H1 (cell line): ENCODE measurements at regions not wholly inside any gene's neighbourhood (a gene's known extent, or its start where the extent isn't known, plus 50 kb on each side); places are given as distances from the start of the nearest gene placed in this dataset.

Source experiments
- CTCF ChIA-PET: fragments of 300-600 bp; sonication (Branson Sonifier 250); formaldehyde crosslinking; loops from one replicate; lab custom pipeline; 2021; ENCODE audit not compliant: partially characterized antibody; lab: Charles Lee
- POLR2A ChIA-PET: fragments of 300-600 bp; sonication (Branson Sonifier 250); formaldehyde crosslinking; loops from one replicate; lab custom pipeline; 2021; ENCODE audit warnings: inconsistent platforms; ENCODE audit not compliant: partially characterized antibody; lab: Charles Lee
- DNase-seq, 2 experiments: peaks; one replicate each; pipeline versions ENCODE4 v3.0.0 to v3.0.0-alpha.2; 2010 to 2022; ENCODE audit warnings: low spot score in 2 of 2, low read depth in 1 of 2, mixed read lengths in 1 of 2
- FAIRE-seq: peaks from 2 replicates; lab custom pipeline; 2011; peaks lifted over from hg19 to GRCh38; lab: Jason Lieb, UNC
- H2AFZ ChIP-seq: 2 replicates; pipeline ENCODE4 v1.8.1; 2012; ENCODE audit warnings: low read length, inconsistent platforms
- H2AK5ac ChIP-seq: 2 replicates; pipeline ENCODE4 v1.6.1; 2013; ENCODE audit warnings: low read depth, low read length
- H2BK120ac ChIP-seq: replicated peaks from 2 replicates; pipeline ENCODE3; 2013; ENCODE audit warnings: low read depth, low read length, inconsistent platforms
- H2BK12ac ChIP-seq: 2 replicates; pipeline ENCODE4 v1.6.1; 2013; ENCODE audit warnings: low read depth, low read length
- H2BK15ac ChIP-seq: 2 replicates; pipeline ENCODE4 v1.6.1; 2013; ENCODE audit warnings: low read length
- H2BK20ac ChIP-seq: 2 replicates; pipeline ENCODE4 v1.6.1; 2013; ENCODE audit warnings: low read length
- H2BK5ac ChIP-seq: 2 replicates; pipeline ENCODE4 v1.6.1; 2013; ENCODE audit warnings: low read depth, low read length
- H3K14ac ChIP-seq: 2 replicates; pipeline ENCODE4 v1.6.1; 2013; ENCODE audit warnings: inconsistent platforms; ENCODE audit not compliant: insufficient read length
- H3K18ac ChIP-seq: 2 replicates; pipeline ENCODE4 v1.6.1; 2013; ENCODE audit warnings: low read length; ENCODE audit errors: extremely low read depth
- H3K23ac ChIP-seq: 2 replicates; pipeline ENCODE4 v1.6.1; 2013; ENCODE audit warnings: inconsistent platforms; ENCODE audit not compliant: insufficient read length
- H3K23me2 ChIP-seq: 2 replicates; pipeline ENCODE4 v1.6.1; 2013; ENCODE audit warnings: low read depth, low read length
- H3K27ac ChIP-seq: 2 replicates; pipeline ENCODE4 v1.6.1; 2011; ENCODE audit warnings: low read depth, low read length, inconsistent platforms
- H3K27me3 ChIP-seq, 4 experiments: replicated peaks in 1 of 4; 1 replicate in 1 of 4; 2 replicates in 3 of 4; pipeline versions ENCODE4 v1.6.1 to v1.8.1; 2011 to 2013; ENCODE audit warnings: low read length in 3 of 4, mild to moderate bottlenecking in 3 of 4, inconsistent platforms in 2 of 4, mixed read lengths in 2 of 4, moderate library complexity in 1 of 4; ENCODE audit not compliant: control insufficient read depth in 3 of 4, insufficient read depth in 3 of 4; ENCODE audit errors: extremely low read depth in 1 of 4
- H3K36me3 ChIP-seq, 4 experiments: 2 replicates each; pipeline versions ENCODE4 v1.6.1 to v1.8.1; 2011 to 2013; ENCODE audit warnings: mild to moderate bottlenecking in 4 of 4, low read length in 3 of 4, moderate library complexity in 2 of 4, control low read depth in 1 of 4, inconsistent platforms in 1 of 4; ENCODE audit not compliant: insufficient read depth in 4 of 4, control insufficient read depth in 2 of 4
- H3K4ac ChIP-seq: replicated peaks from 2 replicates; pipeline ENCODE3; 2013; ENCODE audit warnings: low read length, low read depth, mixed read lengths, inconsistent platforms; ENCODE audit not compliant: insufficient read length
- H3K4me1 ChIP-seq, 4 experiments: replicated peaks in 1 of 4; 1 replicate in 1 of 4; 2 replicates in 3 of 4; pipeline versions ENCODE4 v1.6.1 to v1.8.1; 2011 to 2013; ENCODE audit warnings: low read length in 3 of 4, inconsistent platforms in 2 of 4, mixed read lengths in 1 of 4; ENCODE audit not compliant: insufficient read depth in 4 of 4, control insufficient read depth in 3 of 4
- H3K4me2 ChIP-seq, 2 experiments: 2 replicates each; pipeline versions ENCODE4 v1.6.1 to v1.8.1; 2011 to 2013; ENCODE audit warnings: low read depth in 2 of 2, low read length in 2 of 2, control low read depth in 1 of 2, inconsistent platforms in 1 of 2, mild to moderate bottlenecking in 1 of 2; ENCODE audit not compliant: insufficient read depth in 1 of 2
- H3K4me3 ChIP-seq, 4 experiments: fragments of 200-600, 300-600 bp in 1 of 4; sonication (generic), shearing (Covaris generic), sonication (Bioruptor Twin) in 1 of 4; 2 replicates each; pipeline versions ENCODE4 v1.5.1 to v1.8.1; 2011 to 2016; ENCODE audit warnings: low read length in 4 of 4, low read depth in 3 of 4, control low read depth in 2 of 4, inconsistent platforms in 2 of 4, mild to moderate bottlenecking in 2 of 4, mixed read lengths in 1 of 4, moderate library complexity in 1 of 4; ENCODE audit not compliant: insufficient read depth in 2 of 4; ENCODE audit errors: extremely low read depth in 1 of 4
- H3K56ac ChIP-seq: replicated peaks from 2 replicates; pipeline ENCODE3; 2013; ENCODE audit warnings: low read depth, mild to moderate bottlenecking, mixed read lengths, low read length, inconsistent platforms; ENCODE audit not compliant: insufficient read length
- H3K79me1 ChIP-seq: 2 replicates; pipeline ENCODE4 v1.6.1; 2013; ENCODE audit warnings: low read depth, low read length, control low read depth
- H3K79me2 ChIP-seq, 2 experiments: 2 replicates each; pipeline versions ENCODE4 v1.6.1 to v1.8.1; 2012 to 2013; ENCODE audit warnings: low read length in 2 of 2, mild to moderate bottlenecking in 2 of 2, inconsistent platforms in 1 of 2; ENCODE audit not compliant: insufficient read depth in 2 of 2, control insufficient read depth in 1 of 2
- H3K9ac ChIP-seq, 4 experiments: replicated peaks in 1 of 4; 1 replicate in 1 of 4; 2 replicates in 3 of 4; pipeline versions ENCODE4 v1.6.1 to v1.8.1; 2011 to 2013; ENCODE audit warnings: low read depth in 3 of 4, low read length in 3 of 4, control low read depth in 2 of 4, mild to moderate bottlenecking in 2 of 4, moderate library complexity in 2 of 4, inconsistent platforms in 1 of 4; ENCODE audit errors: extremely low read depth in 1 of 4
- H3K9me3 ChIP-seq, 2 experiments: 2 replicates each; pipeline versions ENCODE4 v1.6.1 to v1.8.1; 2012 to 2013; ENCODE audit warnings: mild to moderate bottlenecking in 2 of 2, moderate library complexity in 2 of 2, control low read depth in 1 of 2, inconsistent platforms in 1 of 2, low read depth in 1 of 2, low read length in 1 of 2, mixed read lengths in 1 of 2; ENCODE audit not compliant: insufficient read depth in 2 of 2
- H4K20me1 ChIP-seq, 2 experiments: replicated peaks in 1 of 2; 2 replicates each; pipeline versions ENCODE3 to v1.8.1; 2011 to 2013; ENCODE audit warnings: inconsistent platforms in 2 of 2, low read length in 2 of 2, mild to moderate bottlenecking in 1 of 2; ENCODE audit not compliant: insufficient read depth in 2 of 2, control insufficient read depth in 1 of 2
- H4K5ac ChIP-seq: 2 replicates; pipeline ENCODE4 v1.6.1; 2013; ENCODE audit warnings: low read length, low read depth, mixed read lengths, inconsistent platforms; ENCODE audit not compliant: insufficient read length
- H4K8ac ChIP-seq: 2 replicates; pipeline ENCODE4 v1.8.0; 2013; ENCODE audit warnings: mild to moderate bottlenecking, moderate library complexity, low read length, inconsistent platforms; ENCODE audit not compliant: insufficient read depth; ENCODE audit errors: extremely low read depth
- H4K91ac ChIP-seq: replicated peaks from 2 replicates; pipeline ENCODE3; 2013; ENCODE audit warnings: low read length, mixed read lengths, inconsistent platforms; ENCODE audit not compliant: insufficient read length
- CBX5 ChIP-seq: fragments of 300-800, 300-1000 bp; sonication (generic); IDR thresholded peaks from 2 replicates; pipeline ENCODE4 v1.7.1; 2016; ENCODE audit warnings: antibody characterized with exemption, low read length, low read depth
- CEBPB ChIP-seq: IDR thresholded peaks from 2 replicates; pipeline ENCODE4 v1.6.1; 2012; ENCODE audit warnings: low read depth, low read length
- CTBP2 ChIP-seq: IDR thresholded peaks from 2 replicates; pipeline ENCODE4 v1.7.0; 2011; ENCODE audit warnings: borderline replicate concordance, mild to moderate bottlenecking, moderate library complexity, mixed read lengths, low read length; ENCODE audit not compliant: insufficient read depth, insufficient read length
- JUN ChIP-seq: IDR thresholded peaks from 2 replicates; pipeline ENCODE4 v1.6.1; 2011; ENCODE audit warnings: low read depth, mild to moderate bottlenecking, improper control_type of control experiment, low read length
- KDM1A ChIP-seq: fragments of 200-600, 300-600 bp; sonication (generic); IDR thresholded peaks from 2 replicates; pipeline ENCODE4 v1.7.1; 2016; ENCODE audit warnings: mild to moderate bottlenecking, low read length, borderline replicate concordance
- MAFK ChIP-seq: IDR thresholded peaks from 2 replicates; pipeline ENCODE4 v1.6.1; 2012; ENCODE audit warnings: low read depth, mild to moderate bottlenecking, improper control_type of control experiment, low read length
- NRF1 ChIP-seq: IDR thresholded peaks from 2 replicates; pipeline ENCODE4 v1.6.1; 2011; ENCODE audit warnings: mild to moderate bottlenecking, low read depth, low read length, improper control_type of control experiment
- POLR2A ChIP-seq, 2 experiments: IDR thresholded peaks; 1 replicate in 1 of 2; 2 replicates in 1 of 2; pipeline ENCODE4 v1.6.1; 2011; ENCODE audit warnings: low read depth in 2 of 2, low read length in 2 of 2, mild to moderate bottlenecking in 2 of 2; ENCODE audit errors: control extremely low read depth in 1 of 2
- POU5F1 ChIP-seq: IDR thresholded peaks from 2 replicates; pipeline ENCODE4 v1.6.1; 2011; ENCODE audit warnings: low read depth, mild to moderate bottlenecking, low read length, moderate library complexity
- RBBP5 ChIP-seq: IDR thresholded peaks from 2 replicates; pipeline ENCODE4 v1.7.1; 2012; ENCODE audit warnings: low read depth, mild to moderate bottlenecking, inconsistent platforms, low read length, moderate library complexity, borderline replicate concordance
- TAF7 ChIP-seq: optimal IDR thresholded peaks from 2 replicates; pipeline ENCODE3; 2011; ENCODE audit warnings: low read depth, mild to moderate bottlenecking, inconsistent platforms, low read length, moderate library complexity, borderline replicate concordance
- WGBS, 2 experiments: shearing (Covaris generic) in 1 of 2; methylation state at CpG; one replicate each; pipeline versions ENCODE4 v1.1.6 to v1.1.7; 2013 to 2015; ENCODE audit warnings: low lambda C conversion rate in 2 of 2, mixed read lengths in 2 of 2, inconsistent platforms in 1 of 2, low coverage in 1 of 2, missing lambda C conversion rate in 1 of 2; ENCODE audit not compliant: insufficient replicate concordance in 2 of 2, insufficient coverage in 1 of 2, insufficient read length in 1 of 2; ENCODE audit errors: extremely low coverage in 1 of 2, missing lambda C conversion rate in 1 of 2; 5-methylcytosine and 5-hydroxymethylcytosine counted together
- TF ChIP-seq, protein P1 (sequence below), 3 experiments: IDR thresholded peaks; 1 replicate in 2 of 3; 2 replicates in 1 of 3; pipeline versions ENCODE4 v1.5.1 to v1.6.1; 2011; ENCODE audit warnings: low read length in 3 of 3, mild to moderate bottlenecking in 3 of 3, inconsistent platforms in 2 of 3, low read depth in 1 of 3, moderate library complexity in 1 of 3; ENCODE audit not compliant: insufficient read depth in 1 of 3; ENCODE audit errors: control extremely low read depth in 1 of 3

DNA sequence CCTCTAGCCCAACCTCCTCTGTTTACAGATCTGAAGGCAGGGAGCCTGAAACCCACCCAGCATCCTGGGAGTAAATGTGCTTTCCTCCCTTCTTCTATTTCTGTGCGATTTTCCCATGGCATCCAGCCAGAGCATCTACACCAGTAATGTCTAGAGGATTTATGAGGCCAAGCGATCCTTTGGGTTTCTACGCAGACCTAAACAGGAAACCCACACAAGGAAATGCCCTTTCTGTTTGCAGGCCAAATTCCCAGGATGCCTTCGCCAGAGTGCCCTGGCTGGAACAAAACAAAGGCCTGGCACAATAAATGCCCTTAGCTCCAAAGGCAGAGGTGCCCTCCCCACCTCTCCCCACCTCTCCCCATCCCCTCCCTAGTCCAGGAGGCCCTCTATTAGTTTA, 110.5 kb upstream of the CDC42BPA start:
- H2BK12ac ChIP-seq: no peak overlapping the region
- POLR2A ChIA-PET: interaction anchor here (1.7 kb wide), 1 partner anchor 110 kb away, joined by 5 read pairs; the partner anchor contains the start of gene CDC42BPA
- TF ChIP-seq NRF1 (no peak), RBBP5 (no peak), CTBP2 (no peak), POLR2A (IDR thresholded peaks at IDR 0.05; ENCODE audit: control extremely low read depth in 1 of 2, low read depth in 2 of 2, low read length in 2 of 2) (no peak), TAF7 (no peak), JUN (no peak), POU5F1 (no peak), KDM1A (no peak), MAFK (no peak), CEBPB (no peak), CBX5 (no peak)
- TF ChIP-seq, protein P1, sequence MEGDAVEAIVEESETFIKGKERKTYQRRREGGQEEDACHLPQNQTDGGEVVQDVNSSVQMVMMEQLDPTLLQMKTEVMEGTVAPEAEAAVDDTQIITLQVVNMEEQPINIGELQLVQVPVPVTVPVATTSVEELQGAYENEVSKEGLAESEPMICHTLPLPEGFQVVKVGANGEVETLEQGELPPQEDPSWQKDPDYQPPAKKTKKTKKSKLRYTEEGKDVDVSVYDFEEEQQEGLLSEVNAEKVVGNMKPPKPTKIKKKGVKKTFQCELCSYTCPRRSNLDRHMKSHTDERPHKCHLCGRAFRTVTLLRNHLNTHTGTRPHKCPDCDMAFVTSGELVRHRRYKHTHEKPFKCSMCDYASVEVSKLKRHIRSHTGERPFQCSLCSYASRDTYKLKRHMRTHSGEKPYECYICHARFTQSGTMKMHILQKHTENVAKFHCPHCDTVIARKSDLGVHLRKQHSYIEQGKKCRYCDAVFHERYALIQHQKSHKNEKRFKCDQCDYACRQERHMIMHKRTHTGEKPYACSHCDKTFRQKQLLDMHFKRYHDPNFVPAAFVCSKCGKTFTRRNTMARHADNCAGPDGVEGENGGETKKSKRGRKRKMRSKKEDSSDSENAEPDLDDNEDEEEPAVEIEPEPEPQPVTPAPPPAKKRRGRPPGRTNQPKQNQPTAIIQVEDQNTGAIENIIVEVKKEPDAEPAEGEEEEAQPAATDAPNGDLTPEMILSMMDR (IDR thresholded peaks at IDR 0.05; ENCODE audit: control extremely low read depth in 1 of 3, insufficient read depth in 1 of 3, low read depth in 1 of 3, low read length in 3 of 3): no peak

More for the DNA sequence above, 110.5 kb upstream of the CDC42BPA start:
- H3K79me1 ChIP-seq: no peaks in the 10 kb centered on the region
- no peak overlapping the region for H4K5ac ChIP-seq
- H4K91ac ChIP-seq: no peak overlapping the region
- H3K4ac ChIP-seq: no peak overlapping the region
- 84% methylated on average over 3 of the region's 4 CpGs; no CpG with 5 or more reads in 1 of the 2 experiments for WGBS, 2 experiments
- H2BK15ac ChIP-seq: no peak overlapping the region
- no peak overlapping the region for H3K23ac ChIP-seq
- no peak overlapping the region for H2BK120ac ChIP-seq
- no peak overlapping the region for H2AFZ ChIP-seq
- no peaks in the 10 kb centered on the region for H3K23me2 ChIP-seq
- H3K4me1 ChIP-seq: peaks cover 0 to 5% (median 0%) of the 10 kb centered on the region in 4 experiments; a peak in 2 of 7 replicates
- no peak overlapping the region for H3K4me2 ChIP-seq
- no peaks in the 10 kb centered on the region for H3K79me2 ChIP-seq
- no peaks in the 10 kb centered on the region for H4K20me1 ChIP-seq
- no peak overlapping the region for H3K56ac ChIP-seq
- no peak overlapping the region for H2BK5ac ChIP-seq
- H4K8ac ChIP-seq: no peak overlapping the region; the same call in 1 of the 2 replicates
- H3K4me3 ChIP-seq: no peak overlapping the region
- no peak overlapping the region for H2AK5ac ChIP-seq
- no peak overlapping the region for H3K9ac ChIP-seq
- DNase-seq (no peak), FAIRE-seq (no peak)
- H3K14ac ChIP-seq: no peak overlapping the region
- no peaks in the 10 kb centered on the region for H3K27me3 ChIP-seq
- no peak overlapping the region for H2BK20ac ChIP-seq
- 0 out of 4 replicates have a peak, but pooled peaks cover 0 to 2% of the 10 kb centered on the region in 2 experiments for H3K9me3 ChIP-seq
- H3K18ac ChIP-seq: no peak overlapping the region
- no peak overlapping the region for H3K27ac ChIP-seq
- no peaks in the 10 kb centered on the region for H3K36me3 ChIP-seq
- CTCF ChIA-PET: interaction anchor here (0.5 to 0.6 kb wide), 2 partner anchors 97 to 1044 kb away, joined by 3 to 4 read pairs; no protein-coding TSS in a partner anchor
